Activated T-cell treated with anti-CD3 and anti-CD28 coated beads for 24 hours (primary cell): ENCODE measurements at regions not wholly inside any gene's neighbourhood (a gene's known extent, or its start where the extent isn't known, plus 50 kb on each side); places are given as distances from the start of the nearest gene placed in this dataset.

Experiments
- DNase-seq: peaks from one replicate; pipeline ENCODE4 v3.0.0-alpha.2; 2020; ENCODE audit warnings: low read depth

DNA sequence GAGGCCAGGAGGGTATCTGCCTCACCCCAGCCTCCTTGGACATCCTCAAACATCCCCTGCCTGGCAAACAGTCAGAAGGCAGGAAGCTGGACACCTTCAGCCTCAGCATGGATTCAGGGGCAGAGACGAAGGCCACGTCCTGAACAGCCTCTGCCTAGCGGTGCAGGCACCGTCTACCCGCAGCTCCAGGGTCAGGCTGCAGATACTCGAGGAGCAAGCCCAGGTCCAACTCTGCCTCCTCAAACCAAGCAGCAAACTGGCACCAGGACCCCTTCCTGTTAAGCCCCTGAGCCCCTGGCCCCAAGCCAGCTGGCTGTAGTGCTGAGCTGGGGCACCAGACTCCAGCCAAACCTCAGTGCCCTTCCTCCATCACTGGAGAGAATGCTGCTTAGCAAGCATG, 494.7 kb downstream of the NPHP4 start:
- no peak for DNase-seq

GRCh38 chr1:5495596-5496410, 496.4 kb downstream of the NPHP4 start:
- DNase-seq, result no peak

DNA sequence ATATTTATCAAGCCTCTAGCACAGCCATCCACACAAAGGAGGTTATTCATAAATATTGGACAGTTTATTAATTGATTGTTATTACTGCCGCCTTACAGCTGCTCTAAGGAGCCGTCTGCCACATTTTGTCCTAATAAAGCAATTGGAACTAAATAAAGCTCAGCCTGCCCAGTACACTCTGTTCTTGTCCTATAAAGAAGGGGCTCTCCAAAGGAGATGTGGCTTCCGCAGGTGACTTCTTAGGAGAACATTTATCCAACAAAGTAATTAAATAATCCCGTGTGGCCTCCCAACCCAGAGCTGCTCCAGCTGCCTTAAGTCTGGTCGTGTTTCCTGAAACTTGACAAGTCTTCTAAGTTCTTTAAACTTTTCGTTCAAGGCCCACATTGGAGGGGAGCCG, 497.7 kb downstream of the NPHP4 start:
- no peak for DNase-seq

- DNase-seq, result no peak
These were observed 498.3 kb downstream of the NPHP4 start for GRCh38 chr1:5493851-5494311.

- no peak for DNase-seq
These were observed 498.9 kb downstream of the NPHP4 start for GRCh38 chr1:5493275-5493674.

DNA sequence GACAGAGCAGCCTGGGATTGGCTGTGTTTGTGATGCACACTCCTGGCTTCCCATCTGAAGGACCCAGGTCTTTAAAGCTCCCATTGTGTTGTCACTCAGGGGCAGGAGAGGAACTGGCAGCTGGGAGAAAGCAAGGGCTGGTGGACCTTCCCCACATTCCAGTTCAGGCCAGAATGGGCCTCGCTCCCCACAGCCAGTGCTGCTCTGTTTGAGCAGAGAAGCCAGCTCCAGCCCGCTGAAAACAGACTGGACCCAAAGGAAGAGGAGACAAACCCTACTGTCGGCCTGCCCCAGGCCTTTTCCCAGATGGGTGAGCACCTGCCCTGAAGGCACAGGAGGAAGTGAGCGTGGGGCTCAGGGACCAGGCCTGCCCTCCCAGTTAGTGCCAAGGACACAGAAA, 499.4 kb downstream of the NPHP4 start:
- no peak for DNase-seq

GRCh38 chr1:5491207-5491904, 500.9 kb downstream of the NPHP4 start:
- DNase-seq, result no peak

DNA sequence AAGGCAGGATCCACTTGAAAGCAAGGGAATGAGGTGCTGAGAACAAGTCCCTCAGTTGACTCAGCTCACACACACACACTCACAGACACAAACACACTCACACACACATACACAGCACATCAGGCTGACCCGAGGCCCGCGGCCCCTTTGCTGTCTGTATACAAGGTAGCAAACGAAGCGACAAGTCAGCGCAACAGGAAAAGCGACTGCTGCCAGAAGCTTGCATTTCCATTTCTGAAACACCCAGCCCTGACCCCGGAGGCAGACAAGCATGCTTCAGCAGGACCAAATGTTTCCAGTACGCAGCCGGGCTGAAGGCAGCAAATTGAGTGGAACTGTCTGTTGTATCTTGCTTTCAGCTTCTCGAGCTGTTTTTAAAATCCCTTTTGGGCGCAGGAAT, 501.6 kb downstream of the NPHP4 start:
- no peak for DNase-seq

GRCh38 chr1:5488448-5488847, 503.8 kb downstream of the NPHP4 start:
- DNase-seq, result no peak

DNA sequence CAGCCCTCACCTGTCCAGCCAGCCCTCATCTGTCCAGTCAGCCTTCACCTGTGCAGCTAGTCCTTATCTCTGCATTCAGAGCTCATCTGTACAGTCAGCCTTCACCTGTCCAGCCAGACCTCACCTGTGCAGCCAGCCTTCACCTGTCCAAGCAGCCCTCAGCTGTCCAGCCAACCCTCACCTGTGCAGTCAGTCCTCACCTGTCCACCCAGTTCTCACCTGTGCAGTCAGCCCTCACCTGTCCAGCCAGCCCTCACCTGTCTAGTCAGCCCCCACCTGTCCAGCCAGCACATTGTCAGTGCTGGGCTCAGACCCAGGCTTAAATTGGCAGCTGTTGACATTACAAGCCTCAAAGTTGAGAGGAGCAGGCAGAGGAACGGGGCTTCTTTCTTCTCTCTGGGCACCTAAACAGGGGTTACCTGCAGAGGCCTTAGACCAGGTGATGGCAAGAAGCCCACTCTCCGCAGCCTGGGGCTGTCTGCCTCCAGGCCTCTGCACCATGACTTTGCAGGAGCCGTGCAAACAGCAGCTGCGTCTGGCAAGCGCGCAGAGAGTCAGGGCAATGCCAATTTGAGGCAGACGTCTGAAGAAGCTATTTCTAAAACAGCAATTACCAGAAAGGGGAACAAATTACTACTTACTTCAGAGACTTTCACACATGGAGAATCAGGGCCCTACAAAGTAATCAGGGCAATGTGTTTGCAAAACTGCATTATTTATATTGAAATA, 506.1 kb downstream of the NPHP4 start:
- DNase-seq, result no peak

DNA sequence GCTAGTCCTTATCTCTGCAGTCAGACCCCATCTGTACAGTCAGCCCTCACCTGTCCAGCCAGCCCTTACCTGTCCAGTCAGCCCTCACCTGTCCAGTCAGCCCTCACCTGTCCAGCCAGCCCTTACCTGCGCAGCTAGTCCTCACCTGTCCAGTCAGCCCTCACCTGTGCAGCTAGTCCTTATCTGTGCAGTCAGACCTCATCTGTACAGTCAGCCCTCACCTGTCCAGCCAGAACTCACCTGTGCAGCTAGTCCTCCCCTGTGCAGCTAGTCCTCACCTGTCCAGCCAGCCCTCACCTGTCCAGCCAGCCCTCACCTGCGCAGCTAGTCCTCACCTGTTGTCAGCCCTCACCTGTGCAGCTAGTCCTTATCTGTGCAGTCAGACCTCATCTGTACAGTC, 506.8 kb downstream of the NPHP4 start:
- DNase-seq, result no peak

DNA sequence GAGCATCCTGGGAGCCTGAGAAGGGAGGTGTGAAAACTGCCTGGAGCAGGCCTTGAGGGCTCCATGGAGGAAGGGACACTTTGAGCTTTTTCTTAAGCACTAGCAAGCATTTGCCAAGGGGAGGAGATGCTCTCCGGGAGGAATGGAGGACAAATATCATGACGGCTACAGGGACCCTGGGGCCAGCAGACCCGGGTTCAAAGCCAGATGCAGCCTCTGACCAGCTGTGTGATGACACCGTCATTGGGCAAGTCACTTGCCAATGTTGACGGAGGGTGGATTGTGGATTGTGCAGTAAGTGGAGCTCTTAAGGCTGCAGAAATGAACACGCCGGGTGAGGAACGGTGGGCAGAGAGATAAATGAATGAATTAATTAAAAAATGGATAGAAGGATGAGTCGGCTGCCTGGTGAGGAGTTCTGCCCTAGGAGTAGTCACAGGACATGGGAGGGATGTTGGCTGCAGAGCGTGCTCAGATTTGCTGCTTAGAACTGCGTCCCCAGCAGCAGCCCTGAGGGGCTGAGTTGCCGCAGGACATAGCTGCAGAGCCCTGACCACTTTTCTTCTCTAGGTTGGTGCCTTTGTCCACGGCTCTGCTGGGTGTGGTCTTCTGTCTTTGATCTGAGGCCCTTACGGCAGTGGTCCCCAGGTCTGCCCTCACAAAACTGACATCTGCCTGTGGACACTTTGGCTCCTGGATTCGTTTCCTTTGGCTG, 507.6 kb downstream of the NPHP4 start:
- no peak for DNase-seq

DNA sequence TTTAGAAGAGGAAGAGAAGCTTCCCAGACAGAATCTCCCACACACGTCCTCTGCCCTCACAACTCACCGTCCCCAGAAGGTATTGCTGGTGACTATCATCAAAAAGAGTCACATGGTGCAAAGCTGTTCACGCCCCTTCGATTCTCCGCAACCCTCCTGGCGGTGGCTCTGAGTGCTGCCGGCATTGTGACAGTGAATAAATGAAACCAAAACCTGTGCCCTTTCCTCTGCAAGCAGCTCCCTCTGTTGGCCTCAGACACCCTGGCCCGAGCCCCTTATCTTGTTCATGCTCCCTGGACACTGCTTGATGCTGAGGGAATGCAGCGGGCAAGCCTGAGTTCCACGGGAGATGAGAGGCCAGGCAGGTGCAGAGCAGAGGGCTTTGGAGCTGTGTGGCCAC, 510.3 kb downstream of the NPHP4 start:
- DNase-seq, result peak; percentile 23

- no peak for DNase-seq
These were observed 511.3 kb downstream of the NPHP4 start for GRCh38 chr1:5480906-5481305.

GRCh38 chr1:5479876-5480646, 512.2 kb downstream of the NPHP4 start:
- no peak for DNase-seq

- DNase-seq, result no peak
These were observed 513.3 kb downstream of the NPHP4 start for GRCh38 chr1:5478961-5479360.

GRCh38 chr1:5478156-5478695, 514.0 kb downstream of the NPHP4 start:
- DNase-seq, result no peak

DNA sequence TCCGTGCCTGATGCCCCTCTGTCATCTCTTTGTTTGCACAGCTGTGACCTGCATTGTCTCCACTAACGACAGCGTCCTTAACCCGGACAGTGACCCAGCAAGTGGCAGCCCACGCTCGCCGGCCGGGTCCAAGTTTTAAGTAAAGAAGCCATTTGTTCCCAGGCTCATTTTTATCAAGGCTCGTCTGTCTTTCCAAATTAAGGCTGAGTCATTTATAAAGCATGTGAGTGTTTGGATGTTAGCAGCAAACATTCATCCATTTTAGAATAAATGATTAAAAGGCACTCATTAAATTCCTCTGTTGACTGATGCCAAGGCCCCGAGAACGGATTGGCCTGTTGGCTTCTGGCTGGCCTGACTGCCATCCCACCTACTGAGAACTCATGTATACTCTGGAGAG, 514.5 kb downstream of the NPHP4 start:
- DNase-seq, result no peak

- no peak for DNase-seq
These were observed 516.7 kb downstream of the NPHP4 start for GRCh38 chr1:5475572-5475971.

DNA sequence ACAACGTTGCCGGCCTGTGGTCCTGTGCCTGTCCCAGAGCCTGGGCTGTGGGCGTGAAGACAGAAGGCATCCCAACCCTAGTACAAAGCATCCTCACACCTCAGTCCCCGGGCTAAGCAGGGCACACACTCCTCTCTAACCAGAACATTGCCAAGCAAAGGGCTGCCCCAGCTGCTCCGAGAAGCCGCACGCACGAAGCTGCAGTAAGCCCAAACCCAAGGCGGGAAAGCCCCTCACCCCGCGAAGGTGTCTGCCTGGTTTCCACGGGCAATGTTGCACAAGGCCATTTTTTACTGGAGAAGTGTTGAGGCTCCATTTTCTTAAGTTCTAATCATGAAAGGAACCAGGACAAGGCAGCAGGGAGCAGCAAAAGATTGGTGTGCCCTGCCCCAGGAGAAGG, 519.0 kb downstream of the NPHP4 start:
- no peak for DNase-seq

GRCh38 chr1:5466487-5466886, 525.7 kb downstream of the NPHP4 start:
- DNase-seq, result no peak
